HFFc6 (cell line): ENCODE measurements at regions not wholly inside any gene's neighbourhood (a gene's known extent, or its start where the extent isn't known, plus 50 kb on each side); places are given as distances from the start of the nearest gene placed in this dataset.
A peak's percentile ranks its signal among the peaks of the same experiment; 100 is the strongest.

ENCODE experiments used
- DNase-seq: peaks from one replicate; pipeline ENCODE4 v3.0.0-alpha.2; 2018
- H3K27ac Mint-ChIP-seq: 2 replicates; pipeline ENCODE4 v1.8.0; 2020; ENCODE audit warnings: mild to moderate bottlenecking, mixed read lengths
- H3K27me3 Mint-ChIP-seq: 2 replicates; pipeline ENCODE4 v1.8.0; 2021; ENCODE audit warnings: mild to moderate bottlenecking, moderate library complexity, mixed read lengths; ENCODE audit not compliant: insufficient read depth
- H3K36me3 Mint-ChIP-seq: 2 replicates; pipeline ENCODE4 v1.8.0; 2021; ENCODE audit warnings: low read depth, mixed read lengths
- H3K4me1 Mint-ChIP-seq: 2 replicates; pipeline ENCODE4 v1.8.0; 2020; ENCODE audit warnings: low read depth, mixed read lengths
- H3K4me3 Mint-ChIP-seq: 2 replicates; pipeline ENCODE4 v1.8.0; 2020; ENCODE audit warnings: mild to moderate bottlenecking, moderate library complexity, mixed read lengths
- H3K9me3 Mint-ChIP-seq: 2 replicates; pipeline ENCODE4 v1.8.0; 2020; ENCODE audit warnings: mild to moderate bottlenecking, mixed read lengths
- CTCF ChIP-seq: fragments of 200-600 bp; sonication (generic); IDR thresholded peaks from 2 replicates; pipeline ENCODE4 v1.5.0; 2021; ENCODE audit warnings: antibody characterized with exemption, mild to moderate bottlenecking

GRCh38 chr20:60252866-60253265 lies 294.6 kb downstream of the CDH26 start:
- H3K27me3 Mint-ChIP-seq: peaks cover 1% of the 10 kb centered on the region
- H3K4me3 Mint-ChIP-seq: no peak overlapping the region
- TF ChIP-seq CTCF: no peak
- no peaks in the 10 kb centered on the region for H3K9me3 Mint-ChIP-seq
- DNase-seq: no peak
- peaks cover 72% of the 10 kb centered on the region for H3K4me1 Mint-ChIP-seq
- H3K27ac Mint-ChIP-seq: no peak overlapping the region
- peaks cover 6% of the 10 kb centered on the region for H3K36me3 Mint-ChIP-seq

- Mint-ChIP-seq H3K4me1 (peaks cover 66% of the 10 kb centered on the region), H3K4me3 (no peak overlapping the region), H3K27me3 (peaks cover 1% of the 10 kb centered on the region), H3K27ac (no peak overlapping the region), H3K36me3 (peaks cover 6% of the 10 kb centered on the region), H3K9me3 (no peaks in the 10 kb centered on the region)
- DNase-seq: no peak
- peak; percentile 27; the same call in 1 of the 2 replicates for TF ChIP-seq CTCF
Measured at GRCh38 chr20:60253471-60253870, 295.2 kb downstream of the CDH26 start.

- Mint-ChIP-seq H3K27ac (peak overlapping the region; percentile 88), H3K9me3 (no peaks in the 10 kb centered on the region), H3K4me3 (peak overlapping the region; percentile 54), H3K36me3 (peaks cover 6% of the 10 kb centered on the region), H3K4me1 (peaks cover 51% of the 10 kb centered on the region), H3K27me3 (peaks cover 1% of the 10 kb centered on the region)
- peak; percentile 93 for DNase-seq
- TF ChIP-seq CTCF: no peak
Measured at GRCh38 chr20:60254901-60255411, 296.7 kb downstream of the CDH26 start.

GRCh38 chr20:60255415-60255814 lies 297.2 kb downstream of the CDH26 start:
- peak overlapping the region; percentile 54 for H3K4me3 Mint-ChIP-seq
- H3K36me3 Mint-ChIP-seq: peaks cover 3% of the 10 kb centered on the region
- DNase-seq: no peak
- peaks cover 1% of the 10 kb centered on the region for H3K27me3 Mint-ChIP-seq
- TF ChIP-seq CTCF: no peak
- H3K27ac Mint-ChIP-seq: peak overlapping the region; percentile 88
- H3K9me3 Mint-ChIP-seq: no peaks in the 10 kb centered on the region
- H3K4me1 Mint-ChIP-seq: peaks cover 46% of the 10 kb centered on the region

GRCh38 chr20:60255866-60256265 lies 297.6 kb downstream of the CDH26 start:
- Mint-ChIP-seq H3K4me3 (peak overlapping the region; percentile 45), H3K27ac (peak overlapping the region; percentile 88), H3K9me3 (no peaks in the 10 kb centered on the region), H3K27me3 (peaks cover 1% of the 10 kb centered on the region), H3K36me3 (no peaks in the 10 kb centered on the region), H3K4me1 (peaks cover 42% of the 10 kb centered on the region)
- no peak for TF ChIP-seq CTCF
- peak; percentile 51 for DNase-seq

GRCh38 chr20:60256811-60257210 lies 298.6 kb downstream of the CDH26 start:
- Mint-ChIP-seq H3K4me1 (peaks cover 32% of the 10 kb centered on the region), H3K27ac (no peak overlapping the region), H3K4me3 (no peak overlapping the region), H3K36me3 (no peaks in the 10 kb centered on the region), H3K27me3 (peaks cover 1% of the 10 kb centered on the region), H3K9me3 (no peaks in the 10 kb centered on the region)
- no peak for TF ChIP-seq CTCF
- no peak for DNase-seq
